ENCODE measurements at regions not wholly inside any gene's neighbourhood (a gene's known extent, or its start where the extent isn't known, plus 50 kb on each side); places are given as distances from the start of the nearest gene placed in this dataset.

GRCh38 chr13:73429701-73430100 lies 370.9 kb downstream of the KLF5 start:
- peak; percentile 93 for DNase-seq (ENCODE audit: low read depth)
- no peak overlapping the region for H3K4me3 ChIP-seq (ENCODE audit: low read length)
- TF ChIP-seq CTCF (IDR thresholded peaks at IDR 0.05; ENCODE audit: insufficient read depth, low read depth, low read length, missing control alignments): no peak

GRCh38 chr13:73428706-73429105 lies 369.9 kb downstream of the KLF5 start:
- TF ChIP-seq CTCF (IDR thresholded peaks at IDR 0.05; ENCODE audit: insufficient read depth, low read depth, low read length, missing control alignments): no peak
- peak; percentile 75 for DNase-seq (ENCODE audit: low read depth)
- H3K4me3 ChIP-seq (ENCODE audit: low read length): no peak overlapping the region

GRCh38 chr13:73428137-73428536 lies 369.3 kb downstream of the KLF5 start:
- no peak for TF ChIP-seq CTCF (IDR thresholded peaks at IDR 0.05; ENCODE audit: insufficient read depth, low read depth, low read length, missing control alignments)
- peak; percentile 96 for DNase-seq (ENCODE audit: low read depth)

GRCh38 chr13:73422973-73423372 lies 364.2 kb downstream of the KLF5 start:
- no peak overlapping the region for H3K4me3 ChIP-seq (ENCODE audit: low read length)
- DNase-seq (ENCODE audit: low read depth): peak; percentile 73
- no peak for TF ChIP-seq CTCF (IDR thresholded peaks at IDR 0.05; ENCODE audit: insufficient read depth, low read depth, low read length, missing control alignments)

More at GRCh38 chr13:73428137-73428536, 369.3 kb downstream of the KLF5 start:
- H3K4me3 ChIP-seq (ENCODE audit: low read length): no peak overlapping the region

- DNase-seq (ENCODE audit: low read depth): peak; percentile 99
Observed at GRCh38 chr13:73421310-73421912, 362.6 kb downstream of the KLF5 start.

GRCh38 chr13:73419186-73419585 lies 360.4 kb downstream of the KLF5 start:
- no peak overlapping the region for H3K4me3 ChIP-seq (ENCODE audit: low read length)
- no peak for TF ChIP-seq CTCF (IDR thresholded peaks at IDR 0.05; ENCODE audit: insufficient read depth, low read depth, low read length, missing control alignments)
- peak; percentile 35 for DNase-seq (ENCODE audit: low read depth)

More at GRCh38 chr13:73421310-73421912, 362.6 kb downstream of the KLF5 start:
- H3K4me3 ChIP-seq (ENCODE audit: low read length): no peak overlapping the region
- no peak for TF ChIP-seq CTCF (IDR thresholded peaks at IDR 0.05; ENCODE audit: insufficient read depth, low read depth, low read length, missing control alignments)

GRCh38 chr13:73417012-73417615 lies 358.3 kb downstream of the KLF5 start:
- TF ChIP-seq CTCF (IDR thresholded peaks at IDR 0.05; ENCODE audit: insufficient read depth, low read depth, low read length, missing control alignments): peak; percentile 37
- DNase-seq (ENCODE audit: low read depth): peak; percentile 63
- no peak overlapping the region for H3K4me3 ChIP-seq (ENCODE audit: low read length)
